Testis (tissue), 2 donors: ENCODE measurements at regions not wholly inside any gene's neighbourhood (a gene's known extent, or its start where the extent isn't known, plus 50 kb on each side); places are given as distances from the start of the nearest gene placed in this dataset.

ENCODE experiments used
- DNase-seq: peaks from one replicate; pipeline ENCODE4 v3.0.0-alpha.2; 2019
- H3K27ac ChIP-seq, 2 donors: fragments of 200-600 bp; sonication (generic); one replicate each; pipeline ENCODE4 v1.5.1; 2019
- H3K27me3 ChIP-seq: fragments of 200-600 bp; sonication (generic); one replicate; pipeline ENCODE4 v1.5.1; 2019
- H3K36me3 ChIP-seq: fragments of 200-600 bp; sonication (generic); one replicate; pipeline ENCODE4 v1.5.1; 2017; ENCODE audit warnings: low read depth; ENCODE audit errors: missing control alignments
- H3K4me1 ChIP-seq: fragments of 200-600 bp; sonication (generic); one replicate; pipeline ENCODE4 v1.5.1; 2019
- H3K4me3 ChIP-seq, 2 donors: fragments of 200-600 bp; sonication (generic); one replicate each; pipeline ENCODE4 v1.5.1; 2017 to 2019
- H3K9me3 ChIP-seq: fragments of 200-600 bp; sonication (generic); one replicate; pipeline ENCODE4 v1.5.1; 2017
- CTCF ChIP-seq, 3 experiments: fragments of 450-650 bp in 2 of 3; fragments of 200-600 bp in 1 of 3; sonication (generic) in 1 of 3; IDR thresholded peaks; one replicate each; pipeline ENCODE4 v1.5.1; 2016 to 2019; ENCODE audit warnings: antibody characterized with exemption in 3 of 3, mild to moderate bottlenecking in 2 of 3, moderate library complexity in 1 of 3
- POLR2A ChIP-seq: fragments of 450-650 bp; IDR thresholded peaks from one replicate; pipeline ENCODE4 v1.6.1; 2017; ENCODE audit warnings: antibody characterized with exemption, mild to moderate bottlenecking, moderate library complexity
- WGBS, 2 donors: methylation state at CpG; one replicate each; pipeline ENCODE4 v1.1.5; 2018; 5-methylcytosine and 5-hydroxymethylcytosine counted together
- intact Hi-C: fragments of 100-400 bp; cut with DNase I; formaldehyde crosslinking; loops from one replicate; pipeline ENCODE4 v1.15.1; 2023; ENCODE audit warnings: low total_unique reads

GRCh38 chr12:65656891-65657351 lies 167.4 kb upstream of the HMGA2 start:
- Histone ChIP-seq H3K4me1 (no peaks in the 10 kb centered on the region), H3K27me3 (no peaks in the 10 kb centered on the region), H3K27ac (no peak overlapping the region), H3K36me3 (no peaks in the 10 kb centered on the region), H3K9me3 (no peaks in the 10 kb centered on the region), H3K4me3 (no peak overlapping the region)
- intact Hi-C loops = no loop called here
- WGBS, 2 donors = 87 to 92% methylated on average over 3 of the region's 3 CpGs
- TF ChIP-seq POLR2A (no peak), CTCF (IDR thresholded peaks at IDR 0.05) (no peak)
- DNase-seq = no peak

- no peak for DNase-seq
- Histone ChIP-seq H3K9me3 (no peaks in the 10 kb centered on the region), H3K27me3 (no peaks in the 10 kb centered on the region), H3K36me3 (no peaks in the 10 kb centered on the region), H3K27ac (no peak overlapping the region), H3K4me3 (no peak overlapping the region), H3K4me1 (no peaks in the 10 kb centered on the region)
- TF ChIP-seq POLR2A (no peak), CTCF (IDR thresholded peaks at IDR 0.05) (no peak)
- WGBS, 2 donors = 89 to 91% methylated on average over 1 of the region's 1 CpG
- intact Hi-C loops = no loop called here
Measured at GRCh38 chr12:65657635-65658034, 166.6 kb upstream of the HMGA2 start.

GRCh38 chr12:65658360-65658759 lies 165.9 kb upstream of the HMGA2 start:
- DNase-seq = no peak
- intact Hi-C loops = no loop called here
- TF ChIP-seq POLR2A (no peak), CTCF (IDR thresholded peaks at IDR 0.05) (no peak)
- no peaks in the 10 kb centered on the region for H3K36me3 ChIP-seq
- H3K27me3 ChIP-seq = no peaks in the 10 kb centered on the region
- no peaks in the 10 kb centered on the region for H3K9me3 ChIP-seq
- H3K4me1 ChIP-seq = no peaks in the 10 kb centered on the region
- H3K4me3 ChIP-seq = no peak overlapping the region
- WGBS, 2 donors = 97 to 100% methylated on average over 2 of the region's 2 CpGs
- no peak overlapping the region for H3K27ac ChIP-seq

- no peaks in the 10 kb centered on the region for H3K4me1 ChIP-seq
- no peaks in the 10 kb centered on the region for H3K27me3 ChIP-seq
- DNase-seq = no peak
- intact Hi-C loops = no loop called here
- 85 to 88% methylated on average over 1 of the region's 1 CpG for WGBS, 2 donors
- no peaks in the 10 kb centered on the region for H3K36me3 ChIP-seq
- no peaks in the 10 kb centered on the region for H3K9me3 ChIP-seq
- no peak overlapping the region for H3K4me3 ChIP-seq
- no peak overlapping the region for H3K27ac ChIP-seq
- TF ChIP-seq CTCF (IDR thresholded peaks at IDR 0.05) = no peak
- no peak for TF ChIP-seq POLR2A
Measured at GRCh38 chr12:65659681-65660080, 164.6 kb upstream of the HMGA2 start.

- TF ChIP-seq POLR2A (no peak), CTCF (IDR thresholded peaks at IDR 0.05) (no peak)
- Histone ChIP-seq H3K27me3 (no peaks in the 10 kb centered on the region), H3K4me3 (no peak overlapping the region), H3K4me1 (no peaks in the 10 kb centered on the region), H3K36me3 (no peaks in the 10 kb centered on the region), H3K27ac (no peak overlapping the region), H3K9me3 (no peaks in the 10 kb centered on the region)
- 60 to 71% methylated on average over 4 of the region's 4 CpGs for WGBS, 2 donors
- intact Hi-C loops = no loop called here
- no peak for DNase-seq
Measured at GRCh38 chr12:65660096-65660495, 164.2 kb upstream of the HMGA2 start.
